Activated CD4-positive, alpha-beta T cell treated with anti-CD3 and anti-CD28 coated beads, Interleukin-2, Interleukin-4, amounts not matched to agents 100 ng/mL and 50 ng/mL, durations not matched to agents 16 hours and 8 hours (primary cell): ENCODE measurements at regions not wholly inside any gene's neighbourhood (a gene's known extent, or its start where the extent isn't known, plus 50 kb on each side); places are given as distances from the start of the nearest gene placed in this dataset.
"Not testable (repeated sequence)": the region's sequence is repeated elsewhere in the genome, so short reads cannot be mapped to it uniquely, and the experiment has no call there.

Experiments
- DNase-seq: peaks from one replicate; pipeline ENCODE4 v3.0.0-alpha.2; 2020; ENCODE audit warnings: low spot score

DNA sequence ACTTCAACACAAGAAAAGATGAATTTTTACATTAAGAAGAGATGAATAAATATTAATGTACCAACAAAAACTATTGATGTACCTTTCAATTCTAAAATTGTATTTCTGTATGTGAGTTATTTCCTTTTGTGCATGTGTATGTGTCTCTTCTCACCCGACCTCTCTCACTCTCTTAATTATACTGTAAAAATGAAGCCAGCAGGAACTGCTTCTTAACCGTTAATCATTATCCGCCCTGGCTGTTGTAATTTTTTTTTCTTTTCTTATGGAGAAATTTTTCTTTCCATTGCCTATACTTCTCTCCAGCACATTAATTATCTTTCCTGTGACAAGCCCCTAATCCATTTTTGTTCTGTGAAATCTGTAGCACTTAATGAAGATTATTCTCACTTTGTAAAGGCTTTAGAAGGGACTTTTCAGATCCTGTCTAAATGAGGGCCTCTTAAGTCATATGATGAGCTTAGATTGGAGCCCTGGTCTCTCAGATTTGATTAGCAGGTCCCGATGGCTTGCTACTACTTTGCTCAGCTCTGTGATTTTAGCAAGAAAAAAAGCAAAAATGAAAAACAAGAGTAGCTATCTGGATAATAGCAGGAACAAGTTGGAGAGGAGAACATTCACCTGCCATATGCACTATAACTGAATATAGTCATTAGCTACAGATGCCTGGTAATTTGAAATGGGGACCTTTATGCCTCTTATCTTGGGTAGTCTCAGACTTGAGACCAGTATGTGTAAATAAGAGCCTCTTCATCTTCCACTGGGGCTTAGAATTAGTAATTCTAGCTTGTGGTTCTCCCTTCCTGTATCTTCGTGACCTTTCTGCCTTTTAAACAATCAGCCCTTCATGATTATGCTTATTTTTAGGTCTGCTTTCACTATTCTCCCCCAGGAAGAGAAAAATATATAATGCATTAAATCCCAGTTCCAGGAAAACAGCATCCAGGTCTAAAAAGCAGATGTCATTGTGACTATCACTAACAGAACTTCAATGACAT is 80.0 kb upstream of the COL1A2 start:
- no peak for DNase-seq

GRCh38 chr7:94321138-94321537 is 73.6 kb upstream of the COL1A2 start:
- DNase-seq: not testable (repeated sequence)

- DNase-seq: no peak
These were observed 70.9 kb upstream of the COL1A2 start for GRCh38 chr7:94323844-94324243.

DNA sequence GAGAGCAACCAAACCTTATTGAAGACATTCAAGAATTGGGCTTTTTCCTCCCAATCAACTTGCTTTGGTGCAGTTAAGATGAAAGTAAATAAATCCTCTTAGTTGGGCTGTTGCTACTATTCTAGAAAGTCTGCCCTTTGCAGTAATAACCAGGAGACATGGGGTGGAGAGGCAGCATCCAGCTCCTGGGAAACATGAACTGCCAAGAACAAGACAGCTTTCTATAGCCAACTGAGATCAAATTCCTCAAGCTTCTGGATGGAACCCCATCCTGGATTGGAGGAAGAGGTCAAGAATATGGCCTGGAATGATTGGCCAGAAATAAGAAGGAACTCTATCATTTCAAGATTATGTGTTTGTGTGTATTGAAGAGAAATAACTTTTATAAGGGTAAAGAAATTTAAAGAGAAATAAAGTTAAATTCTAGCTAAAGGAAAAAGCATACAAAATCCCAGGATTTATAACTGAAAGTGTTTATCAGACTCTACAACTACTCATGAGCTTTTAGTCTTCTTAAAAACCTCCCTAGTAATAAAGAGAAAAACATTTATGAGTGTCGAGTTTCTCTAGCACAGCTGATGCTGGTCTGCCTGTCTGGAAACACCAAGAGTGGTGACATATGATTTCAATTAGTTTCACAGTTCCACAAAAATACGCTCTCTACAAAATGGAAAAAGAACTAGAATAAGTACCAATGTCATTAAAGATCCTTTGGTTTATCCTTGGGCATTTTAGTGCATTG is 70.1 kb upstream of the COL1A2 start:
- DNase-seq: no peak

GRCh38 chr7:94325122-94325475 is 69.6 kb upstream of the COL1A2 start:
- no peak for DNase-seq

DNA sequence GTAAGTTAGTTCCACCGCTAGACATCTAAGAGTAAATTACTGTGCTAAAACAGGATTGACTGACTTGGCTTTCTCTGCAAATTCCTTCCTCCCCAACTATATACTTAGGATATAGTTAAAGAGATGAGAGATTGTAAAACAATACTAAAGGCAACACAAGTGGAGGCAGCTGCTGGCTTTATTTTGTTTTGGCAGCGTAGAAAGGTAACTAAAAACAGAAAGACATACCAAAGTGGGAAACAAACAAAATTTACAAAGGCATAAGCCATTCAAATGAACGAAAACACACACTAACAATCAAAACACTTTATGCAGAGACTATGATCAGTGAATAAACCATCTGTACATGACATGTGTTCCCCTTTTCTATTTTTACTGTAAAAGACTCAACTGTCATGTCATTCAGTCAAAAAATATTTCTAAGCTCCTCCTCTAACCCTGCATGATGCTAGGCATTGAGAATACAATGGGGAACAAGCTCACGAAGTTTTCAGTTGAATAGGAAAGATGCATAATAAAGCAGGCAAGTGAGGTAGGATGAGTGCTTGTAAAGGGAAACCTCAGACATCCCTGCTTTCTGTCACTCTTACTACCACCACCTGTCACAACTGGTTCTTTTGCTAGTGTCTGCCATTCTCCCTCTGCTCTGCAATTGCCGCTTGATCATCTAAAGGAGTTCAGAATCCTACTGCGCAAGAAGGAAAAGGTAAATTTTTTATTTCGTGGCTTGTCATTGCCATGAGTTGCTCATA is 64.2 kb upstream of the COL1A2 start:
- DNase-seq: no peak

GRCh38 chr7:94332571-94332970 is 62.1 kb upstream of the COL1A2 start:
- DNase-seq: no peak

- DNase-seq: no peak
These were observed 60.9 kb upstream of the COL1A2 start for GRCh38 chr7:94333810-94334209.

DNA sequence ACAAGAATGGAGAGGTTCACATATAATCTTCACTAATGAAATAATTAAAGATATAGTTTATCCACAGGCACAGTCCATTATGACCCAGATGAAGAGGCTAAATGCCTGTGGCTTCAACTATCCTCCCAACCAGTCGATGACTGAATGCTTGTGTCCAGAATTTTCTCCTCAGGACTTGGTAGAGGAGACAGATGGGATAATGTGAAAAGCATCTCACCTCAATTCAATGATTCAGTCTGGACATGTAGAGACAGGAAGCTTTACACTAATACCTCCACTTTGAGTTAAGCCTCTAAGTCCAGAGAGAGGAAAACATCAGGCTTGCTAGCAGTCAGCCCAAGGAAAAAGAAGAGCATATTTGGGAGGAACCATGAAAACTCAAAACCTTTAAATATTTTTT is 59.1 kb upstream of the COL1A2 start:
- no peak for DNase-seq

GRCh38 chr7:94336009-94336408 is 58.7 kb upstream of the COL1A2 start:
- no peak for DNase-seq

GRCh38 chr7:94338921-94339371 is 55.7 kb upstream of the COL1A2 start:
- DNase-seq: no peak

DNA sequence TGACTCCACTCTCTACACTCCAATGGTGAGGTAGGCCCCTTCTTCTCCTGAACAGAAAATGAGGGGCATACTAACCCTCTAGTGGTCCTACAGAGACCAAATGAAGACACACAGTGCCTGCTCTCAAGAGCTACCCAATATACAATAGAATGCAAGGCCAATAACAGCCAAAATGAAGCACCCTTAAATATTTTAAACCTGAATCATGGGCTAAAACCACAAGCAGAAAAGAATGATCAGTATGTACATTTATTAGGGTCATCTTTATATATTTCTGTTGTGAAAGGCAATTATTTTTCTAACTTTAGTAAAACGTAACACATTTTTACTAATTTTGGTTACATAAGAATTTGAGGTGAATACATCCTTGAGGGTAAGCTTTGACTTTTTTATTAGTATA is 49.9 kb upstream of the COL1A2 start:
- no peak for DNase-seq
